Urinary bladder (tissue), 3 donors: ENCODE measurements at regions not wholly inside any gene's neighbourhood (a gene's known extent, or its start where the extent isn't known, plus 50 kb on each side); places are given as distances from the start of the nearest gene placed in this dataset.

Source experiments
- DNase-seq: peaks from one replicate; pipeline ENCODE4 v3.0.0-alpha.2; 2015; ENCODE audit errors: extremely low spot score
- H3K27ac ChIP-seq: one replicate; pipeline ENCODE4 v1.5.1; 2013; ENCODE audit warnings: low read depth, mild to moderate bottlenecking, moderate library complexity
- H3K36me3 ChIP-seq: one replicate; pipeline ENCODE4 v1.6.1; 2013; ENCODE audit warnings: mild to moderate bottlenecking, moderate library complexity; ENCODE audit not compliant: insufficient read depth
- H3K4me1 ChIP-seq: one replicate; pipeline ENCODE4 v1.6.1; 2013; ENCODE audit warnings: mild to moderate bottlenecking, moderate library complexity; ENCODE audit not compliant: insufficient read depth
- H3K4me3 ChIP-seq: one replicate; pipeline ENCODE4 v1.5.1; 2013; ENCODE audit warnings: low read depth, low read length
- WGBS: extraction: QIAGEN DNeasy Blood & Tissue Kit; methylation state at CpG from one replicate; pipeline ENCODE4 v1.1.7; 2013; 5-methylcytosine and 5-hydroxymethylcytosine counted together
- donor health status: healthy with polysubstance abuse.
- donor health status: healthy.

GRCh38 chr5:34483442-34484033 lies 172.6 kb upstream of the RAI14 start:
- no peaks in the 10 kb centered on the region for H3K36me3 ChIP-seq
- 60% methylated on average over 5 of the region's 5 CpGs for WGBS
- DNase-seq: no peak
- no peak overlapping the region for H3K27ac ChIP-seq
- H3K4me1 ChIP-seq: no peaks in the 10 kb centered on the region
- H3K4me3 ChIP-seq: no peak overlapping the region

GRCh38 chr5:34484216-34484920 lies 171.8 kb upstream of the RAI14 start:
- H3K27ac ChIP-seq: no peak overlapping the region
- WGBS: 71% methylated on average over 3 of the region's 3 CpGs

GRCh38 chr5:34485768-34486030 lies 170.4 kb upstream of the RAI14 start:
- no peaks in the 10 kb centered on the region for H3K36me3 ChIP-seq
- no peak for DNase-seq
- H3K4me1 ChIP-seq: no peaks in the 10 kb centered on the region
- H3K27ac ChIP-seq: no peak overlapping the region
- H3K4me3 ChIP-seq: no peak overlapping the region

More at GRCh38 chr5:34484216-34484920, 171.8 kb upstream of the RAI14 start:
- Histone ChIP-seq H3K36me3 (no peaks in the 10 kb centered on the region), H3K4me3 (no peak overlapping the region), H3K4me1 (no peaks in the 10 kb centered on the region)
- no peak for DNase-seq

- no peaks in the 10 kb centered on the region for H3K4me1 ChIP-seq
- no peak overlapping the region for H3K27ac ChIP-seq
- WGBS: 12% methylated on average over 15 of the region's 15 CpGs
- H3K4me3 ChIP-seq: no peak overlapping the region
- H3K36me3 ChIP-seq: no peaks in the 10 kb centered on the region
- peak; percentile 74 for DNase-seq
Measured at GRCh38 chr5:34486160-34486848, 169.8 kb upstream of the RAI14 start.

- H3K36me3 ChIP-seq: no peaks in the 10 kb centered on the region
- no peak for DNase-seq
- WGBS: 46% methylated on average over 2 of the region's 2 CpGs
Measured at GRCh38 chr5:34486849-34487158, 169.3 kb upstream of the RAI14 start.

GRCh38 chr5:34487159-34487879 lies 168.8 kb upstream of the RAI14 start:
- H3K27ac ChIP-seq: no peak overlapping the region
- WGBS: 84% methylated on average over 11 of the region's 11 CpGs
- DNase-seq: no peak
- H3K36me3 ChIP-seq: no peaks in the 10 kb centered on the region
- H3K4me3 ChIP-seq: no peak overlapping the region
- no peaks in the 10 kb centered on the region for H3K4me1 ChIP-seq

More at GRCh38 chr5:34486849-34487158, 169.3 kb upstream of the RAI14 start:
- H3K27ac ChIP-seq: no peak overlapping the region
- no peaks in the 10 kb centered on the region for H3K4me1 ChIP-seq
- H3K4me3 ChIP-seq: no peak overlapping the region

- DNase-seq: no peak
- Histone ChIP-seq H3K4me3 (no peak overlapping the region), H3K4me1 (no peaks in the 10 kb centered on the region), H3K27ac (no peak overlapping the region), H3K36me3 (no peaks in the 10 kb centered on the region)
- 74% methylated on average over 3 of the region's 3 CpGs for WGBS
Measured at GRCh38 chr5:34487956-34488355, 168.2 kb upstream of the RAI14 start.

- no peak overlapping the region for H3K27ac ChIP-seq
- 70% methylated on average over 4 of the region's 4 CpGs for WGBS
Measured at GRCh38 chr5:34488984-34489383, 167.1 kb upstream of the RAI14 start.

GRCh38 chr5:34490506-34491250 lies 165.4 kb upstream of the RAI14 start:
- H3K27ac ChIP-seq: no peak overlapping the region

More at GRCh38 chr5:34488984-34489383, 167.1 kb upstream of the RAI14 start:
- Histone ChIP-seq H3K4me3 (no peak overlapping the region), H3K36me3 (no peaks in the 10 kb centered on the region), H3K4me1 (no peaks in the 10 kb centered on the region)
- DNase-seq: no peak

GRCh38 chr5:34491251-34491620 lies 164.9 kb upstream of the RAI14 start:
- DNase-seq: no peak
- Histone ChIP-seq H3K4me3 (no peak overlapping the region), H3K4me1 (no peaks in the 10 kb centered on the region), H3K36me3 (no peaks in the 10 kb centered on the region), H3K27ac (no peak overlapping the region)
- 62% methylated on average over 6 of the region's 6 CpGs for WGBS

More at GRCh38 chr5:34490506-34491250, 165.4 kb upstream of the RAI14 start:
- Histone ChIP-seq H3K36me3 (no peaks in the 10 kb centered on the region), H3K4me1 (no peaks in the 10 kb centered on the region), H3K4me3 (no peak overlapping the region)
- WGBS: 39% methylated on average over 10 of the region's 14 CpGs
- DNase-seq: no peak

- no peaks in the 10 kb centered on the region for H3K4me1 ChIP-seq
- H3K36me3 ChIP-seq: no peaks in the 10 kb centered on the region
- no peak overlapping the region for H3K4me3 ChIP-seq
- 89% methylated on average over 3 of the region's 3 CpGs for WGBS
- DNase-seq: no peak
- H3K27ac ChIP-seq: no peak overlapping the region
Measured at GRCh38 chr5:34494111-34494755, 161.9 kb upstream of the RAI14 start.

GRCh38 chr5:34495178-34495577 lies 160.9 kb upstream of the RAI14 start:
- no peak overlapping the region for H3K27ac ChIP-seq
- WGBS: 97% methylated on average over 4 of the region's 4 CpGs

GRCh38 chr5:34496260-34496691 lies 159.9 kb upstream of the RAI14 start:
- no peaks in the 10 kb centered on the region for H3K4me1 ChIP-seq
- 71% methylated on average over 13 of the region's 13 CpGs for WGBS
- H3K27ac ChIP-seq: no peak overlapping the region

More at GRCh38 chr5:34495178-34495577, 160.9 kb upstream of the RAI14 start:
- Histone ChIP-seq H3K4me1 (no peaks in the 10 kb centered on the region), H3K4me3 (no peak overlapping the region), H3K36me3 (no peaks in the 10 kb centered on the region)
- DNase-seq: no peak

More at GRCh38 chr5:34496260-34496691, 159.9 kb upstream of the RAI14 start:
- no peak for DNase-seq
- Histone ChIP-seq H3K36me3 (no peaks in the 10 kb centered on the region), H3K4me3 (no peak overlapping the region)
